ENCODE measurements at regions not wholly inside any gene's neighbourhood (a gene's known extent, or its start where the extent isn't known, plus 50 kb on each side); places are given as distances from the start of the nearest gene placed in this dataset.
"Not testable (repeated sequence)": the region's sequence is repeated elsewhere in the genome, so short reads cannot be mapped to it uniquely, and the experiment has no call there.

- Histone ChIP-seq H3K9ac (no peak overlapping the region), H3K4me1 (peaks cover 0 to 14% (median 9%) of the 10 kb centered on the region in 10 experiments; a peak in 16 of 20 replicates), H3K27ac (no peak overlapping the region), H3K4me3 (no peak overlapping the region), H4K20me1 (no peaks in the 10 kb centered on the region), H3K9me3 (replicated peaks in 1 of 11) (peaks cover 0 to 11% (median 0%) of the 10 kb centered on the region in 11 experiments; a peak in 2 of 22 replicates), H3K27me3 (no peaks in the 10 kb centered on the region), H3K4me2 (no peak overlapping the region), H3K36me3 (peaks cover 0 to 8% (median 0%) of the 10 kb centered on the region in 11 experiments; a peak in 1 of 22 replicates)
- no peak for TF ChIP-seq Cebpa-rat (IDR thresholded peaks at IDR 0.05)
Measured at GRCh38 chr5:173493846-173494245, 122.6 kb downstream of the BOD1 start.

GRCh38 chr5:173493040-173493439, 123.4 kb downstream of the BOD1 start:
- H3K9ac ChIP-seq = no peak overlapping the region
- H3K27ac ChIP-seq = no peak overlapping the region
- H3K36me3 ChIP-seq = peaks cover 0 to 8% (median 0%) of the 10 kb centered on the region in 11 experiments; a peak in 1 of 22 replicates
- no peaks in the 10 kb centered on the region for H4K20me1 ChIP-seq
- peaks cover 0 to 14% (median 9%) of the 10 kb centered on the region in 10 experiments; a peak in 16 of 20 replicates for H3K4me1 ChIP-seq
- H3K4me2 ChIP-seq = no peak overlapping the region
- peaks cover 0 to 11% (median 0%) of the 10 kb centered on the region in 11 experiments; a peak in 2 of 22 replicates for H3K9me3 ChIP-seq (replicated peaks in 1 of 11)
- no peak for TF ChIP-seq Cebpa-rat (IDR thresholded peaks at IDR 0.05)
- H3K27me3 ChIP-seq = no peaks in the 10 kb centered on the region
- no peak overlapping the region for H3K4me3 ChIP-seq

- Histone ChIP-seq H3K27me3 (no peaks in the 10 kb centered on the region), H3K4me1 (peaks cover 0 to 14% (median 9%) of the 10 kb centered on the region in 10 experiments; a peak in 16 of 20 replicates), H3K27ac (no peak overlapping the region), H3K4me2 (peak overlapping the region; percentile 20 to 61 (median 49); a peak in 21 of 22 replicates), H3K9me3 (replicated peaks in 1 of 11) (peaks cover 0 to 11% (median 0%) of the 10 kb centered on the region in 11 experiments; a peak in 2 of 22 replicates), H3K4me3 (no peak overlapping the region), H3K9ac (no peak overlapping the region), H4K20me1 (no peaks in the 10 kb centered on the region), H3K36me3 (peaks cover 0 to 8% (median 0%) of the 10 kb centered on the region in 11 experiments; a peak in 1 of 22 replicates)
- TF ChIP-seq Cebpa-rat (IDR thresholded peaks at IDR 0.05) = no peak
Measured at GRCh38 chr5:173490681-173491080, 125.8 kb downstream of the BOD1 start.

- Histone ChIP-seq H3K36me3 (peaks cover 0 to 8% (median 0%) of the 10 kb centered on the region in 11 experiments; a peak in 1 of 22 replicates), H3K4me2 (no peak overlapping the region), H3K9ac (no peak overlapping the region), H3K4me3 (no peak overlapping the region), H3K27me3 (no peaks in the 10 kb centered on the region), H3K27ac (no peak overlapping the region), H3K4me1 (peaks cover 0 to 12% (median 9%) of the 10 kb centered on the region in 10 experiments; a peak in 16 of 20 replicates), H4K20me1 (no peaks in the 10 kb centered on the region; a peak in 1 of 22 replicates), H3K9me3 (replicated peaks in 1 of 11) (peaks cover 0 to 11% (median 0%) of the 10 kb centered on the region in 11 experiments; a peak in 2 of 22 replicates)
- no peak for TF ChIP-seq Cebpa-rat (IDR thresholded peaks at IDR 0.05)
Measured at GRCh38 chr5:173488144-173488543, 128.3 kb downstream of the BOD1 start.

GRCh38 chr5:173487300-173487699, 129.2 kb downstream of the BOD1 start:
- Histone ChIP-seq H3K9me3 (replicated peaks in 1 of 11) (peaks cover 0 to 11% (median 0%) of the 10 kb centered on the region in 11 experiments; a peak in 2 of 22 replicates), H3K27ac (no peak overlapping the region), H3K4me3 (no peak overlapping the region), H3K4me1 (peaks cover 0 to 12% (median 9%) of the 10 kb centered on the region in 10 experiments; a peak in 16 of 20 replicates), H3K27me3 (no peaks in the 10 kb centered on the region), H3K9ac (no peak overlapping the region), H4K20me1 (no peaks in the 10 kb centered on the region; a peak in 1 of 22 replicates), H3K4me2 (no peak overlapping the region), H3K36me3 (peaks cover 0 to 8% (median 0%) of the 10 kb centered on the region in 11 experiments; a peak in 1 of 22 replicates)
- no peak for TF ChIP-seq Cebpa-rat (IDR thresholded peaks at IDR 0.05)

GRCh38 chr5:173486355-173487225, 129.9 kb downstream of the BOD1 start:
- Histone ChIP-seq H3K27ac (no peak overlapping the region), H3K9me3 (replicated peaks in 1 of 11) (peaks cover 0 to 6% (median 0%) of the 10 kb centered on the region in 11 experiments; a peak in 1 of 22 replicates), H3K4me1 (peaks cover 0 to 12% (median 9%) of the 10 kb centered on the region in 10 experiments; a peak in 16 of 20 replicates)

GRCh38 chr5:173484569-173484968, 131.9 kb downstream of the BOD1 start:
- Histone ChIP-seq H3K9ac (no peak overlapping the region), H3K27me3 (no peaks in the 10 kb centered on the region), H3K36me3 (peaks cover 0 to 3% (median 0%) of the 10 kb centered on the region in 11 experiments; a peak in 1 of 22 replicates), H4K20me1 (no peaks in the 10 kb centered on the region; a peak in 1 of 22 replicates), H3K4me1 (no peaks in the 10 kb centered on the region), H3K27ac (no peak overlapping the region), H3K9me3 (replicated peaks in 1 of 11) (0 out of 22 replicates have a peak, but pooled peaks cover 0 to under 1% (median 0%) of the 10 kb centered on the region in 11 experiments), H3K4me3 (no peak overlapping the region), H3K4me2 (no peak overlapping the region)
- TF ChIP-seq Cebpa-rat (IDR thresholded peaks at IDR 0.05) = no peak

More at GRCh38 chr5:173486355-173487225, 129.9 kb downstream of the BOD1 start:
- Histone ChIP-seq H3K4me3 (no peak overlapping the region), H3K9ac (no peak overlapping the region), H3K27me3 (no peaks in the 10 kb centered on the region), H3K4me2 (no peak overlapping the region), H3K36me3 (peaks cover 0 to 8% (median 0%) of the 10 kb centered on the region in 11 experiments; a peak in 1 of 22 replicates), H4K20me1 (no peaks in the 10 kb centered on the region; a peak in 1 of 22 replicates)
- TF ChIP-seq Cebpa-rat (IDR thresholded peaks at IDR 0.05) = no peak

GRCh38 chr5:173483599-173483998, 132.9 kb downstream of the BOD1 start:
- H3K36me3 ChIP-seq; H3K9me3 ChIP-seq (replicated peaks in 1 of 11); H4K20me1 ChIP-seq; H3K4me3 ChIP-seq; H3K4me1 ChIP-seq; H3K27me3 ChIP-seq; H3K27ac ChIP-seq; H3K4me2 ChIP-seq; H3K9ac ChIP-seq: not testable (repeated sequence)

GRCh38 chr5:173483160-173483559, 133.3 kb downstream of the BOD1 start:
- Histone ChIP-seq H3K4me3 (no peak overlapping the region), H4K20me1 (no peaks in the 10 kb centered on the region; a peak in 2 of 22 replicates), H3K27me3 (no peaks in the 10 kb centered on the region), H3K4me1 (no peaks in the 10 kb centered on the region), H3K27ac (no peak overlapping the region), H3K9me3 (replicated peaks in 1 of 11) (no peaks in the 10 kb centered on the region), H3K9ac (no peak overlapping the region), H3K36me3 (peaks cover 0 to 3% (median 0%) of the 10 kb centered on the region in 11 experiments; a peak in 1 of 22 replicates), H3K4me2 (no peak overlapping the region)
- TF ChIP-seq Cebpa-rat (IDR thresholded peaks at IDR 0.05) = no peak

All from BLaER1 treated with 17β-estradiol and CSF1 and Interleukin-3, amounts not matched to agents 10 nM and 100 nM (cell line).